Esophagus muscularis mucosa (tissue), 4 donors: ENCODE measurements at regions not wholly inside any gene's neighbourhood (a gene's known extent, or its start where the extent isn't known, plus 50 kb on each side); places are given as distances from the start of the nearest gene placed in this dataset.

Source experiments
- DNase-seq: peaks from one replicate; pipeline ENCODE4 v3.0.0-alpha.2; 2017; ENCODE audit errors: extremely low spot score
- H3K27ac ChIP-seq, 4 donors: fragments of 200-600 bp; sonication (generic); replicated peaks in 1 of 4; 1 replicate in 3 of 4; 2 replicates in 1 of 4; pipeline ENCODE4 v1.5.1; 2016 to 2019; ENCODE audit warnings: mild to moderate bottlenecking in 1 of 4
- H3K27me3 ChIP-seq, 4 donors: fragments of 200-600 bp; sonication (generic); one replicate each; pipeline versions ENCODE4 v1.5.1 to v1.6.0; 2016 to 2019
- H3K36me3 ChIP-seq, 4 donors: fragments of 200-600 bp; sonication (generic); one replicate each; pipeline ENCODE4 v1.5.1; 2016 to 2019
- H3K4me1 ChIP-seq, 4 donors: fragments of 200-600 bp; sonication (generic); one replicate each; pipeline ENCODE4 v1.5.1; 2016 to 2019
- H3K4me3 ChIP-seq, 4 donors: fragments of 200-600 bp; sonication (generic); 1 replicate in 2 of 4; 2 replicates in 2 of 4; pipeline ENCODE4 v1.5.1; 2016 to 2019; ENCODE audit warnings: mild to moderate bottlenecking in 4 of 4, moderate library complexity in 1 of 4
- H3K9me3 ChIP-seq, 4 donors: fragments of 200-600 bp; sonication (generic); 1 replicate in 3 of 4; 2 replicates in 1 of 4; pipeline ENCODE4 v1.5.1; 2016 to 2019
- CTCF ChIP-seq, 3 experiments: fragments of 200-600 bp in 2 of 3; fragments of 450-650 bp in 1 of 3; sonication (generic) in 2 of 3; IDR thresholded peaks; one replicate each; pipeline ENCODE4 v1.5.1; 2017 to 2019; ENCODE audit warnings: antibody characterized with exemption in 3 of 3, mild to moderate bottlenecking in 2 of 3, moderate library complexity in 1 of 3
- EP300 ChIP-seq: sonication (generic); formaldehyde crosslinking; IDR thresholded peaks from one replicate; pipeline ENCODE4 v1.6.1; 2017; ENCODE audit warnings: antibody characterized with exemption
- POLR2A ChIP-seq: fragments of 450-650 bp; IDR thresholded peaks from one replicate; pipeline ENCODE4 v1.6.1; 2017; ENCODE audit warnings: antibody characterized with exemption, moderate library complexity, mild to moderate bottlenecking, low read depth
- POLR2AphosphoS5 ChIP-seq, 2 donors: sonication (generic); formaldehyde crosslinking; IDR thresholded peaks; one replicate each; pipeline ENCODE4 v1.6.1; 2017; ENCODE audit warnings: antibody characterized with exemption in 2 of 2
- WGBS: methylation state at CpG from one replicate; pipeline ENCODE4 v1.1.5; 2018; 5-methylcytosine and 5-hydroxymethylcytosine counted together
- intact Hi-C: fragments of 100-400 bp; cut with DNase I; formaldehyde crosslinking; loops from one replicate; pipeline ENCODE4 v1.15.1; 2023

DNA sequence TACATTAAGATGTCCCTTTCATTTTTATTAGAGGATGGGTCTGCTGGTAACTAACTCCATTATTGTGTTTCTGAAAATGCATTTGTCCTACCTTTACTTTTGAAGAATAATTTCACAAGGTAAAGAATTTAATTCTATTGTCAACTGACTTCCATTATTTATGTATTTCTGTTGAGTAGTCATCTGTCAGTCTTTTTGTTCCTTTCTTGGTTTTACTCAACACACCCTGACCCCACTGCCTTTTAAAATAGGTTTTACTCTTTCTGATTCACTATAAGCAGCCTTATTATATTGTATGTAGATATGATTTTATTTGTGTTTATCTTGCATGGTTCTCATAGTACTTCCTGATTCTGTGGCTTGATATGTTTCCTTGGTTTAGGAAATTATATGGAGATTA is 237.5 kb downstream of the TGFB2 start:
- Histone ChIP-seq H3K4me1 (peaks cover 0 to 14% (median 12%) of the 10 kb centered on the region in 4 donors), H3K9me3 (no peaks in the 10 kb centered on the region), H3K36me3 (no peaks in the 10 kb centered on the region), H3K27ac (no peak overlapping the region), H3K27me3 (no peaks in the 10 kb centered on the region), H3K4me3 (no peak overlapping the region)
- TF ChIP-seq EP300 (no peak), POLR2AphosphoS5 (IDR thresholded peaks at IDR 0.05) (no peak), CTCF (IDR thresholded peaks at IDR 0.05) (no peak), POLR2A (no peak)
- intact Hi-C loops: no loop called here
- no peak for DNase-seq

DNA sequence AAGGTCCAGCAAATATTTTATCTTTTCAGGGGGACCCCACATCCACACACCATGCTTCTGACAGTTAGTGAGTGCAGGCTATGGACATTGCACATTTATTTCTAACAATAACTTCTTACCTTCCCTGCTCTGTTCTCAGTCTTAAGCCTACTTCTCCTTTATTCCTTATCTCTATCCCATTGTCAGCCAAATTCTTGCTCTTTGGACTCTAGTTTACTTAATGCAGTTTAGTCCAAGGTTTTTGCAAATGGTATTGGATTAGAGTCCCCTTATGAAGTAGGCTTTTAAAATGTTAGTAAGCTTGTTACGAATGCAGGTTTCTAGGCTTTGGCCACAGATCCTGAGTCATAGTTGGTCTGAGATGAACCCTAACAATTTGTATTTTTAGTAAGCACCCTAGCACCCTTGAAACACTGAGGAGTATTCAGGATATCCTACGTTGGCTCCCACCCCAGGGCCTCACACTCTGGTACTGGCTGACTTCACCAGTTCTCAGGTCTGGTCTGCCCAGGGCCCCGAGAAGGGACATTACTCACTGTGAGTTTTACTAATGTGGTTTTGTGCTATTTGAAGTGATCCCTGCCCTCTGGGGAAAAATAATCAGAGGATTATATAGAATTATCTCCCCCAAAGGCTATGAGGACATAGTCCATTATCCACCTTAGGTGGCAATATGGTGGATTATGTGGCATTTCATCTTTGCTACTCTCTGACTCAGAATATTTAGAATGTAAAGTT is 239.5 kb downstream of the TGFB2 start:
- WGBS: 46% methylated on average over 3 of the region's 3 CpGs
- Histone ChIP-seq H3K27me3 (no peaks in the 10 kb centered on the region), H3K9me3 (no peaks in the 10 kb centered on the region), H3K4me3 (no peak overlapping the region), H3K4me1 (peaks cover 0 to 25% (median 20%) of the 10 kb centered on the region in 4 donors), H3K27ac (no peak overlapping the region), H3K36me3 (no peaks in the 10 kb centered on the region)
- no peak for DNase-seq
- TF ChIP-seq POLR2A (no peak), EP300 (no peak)
- intact Hi-C loops: no loop called here

DNA sequence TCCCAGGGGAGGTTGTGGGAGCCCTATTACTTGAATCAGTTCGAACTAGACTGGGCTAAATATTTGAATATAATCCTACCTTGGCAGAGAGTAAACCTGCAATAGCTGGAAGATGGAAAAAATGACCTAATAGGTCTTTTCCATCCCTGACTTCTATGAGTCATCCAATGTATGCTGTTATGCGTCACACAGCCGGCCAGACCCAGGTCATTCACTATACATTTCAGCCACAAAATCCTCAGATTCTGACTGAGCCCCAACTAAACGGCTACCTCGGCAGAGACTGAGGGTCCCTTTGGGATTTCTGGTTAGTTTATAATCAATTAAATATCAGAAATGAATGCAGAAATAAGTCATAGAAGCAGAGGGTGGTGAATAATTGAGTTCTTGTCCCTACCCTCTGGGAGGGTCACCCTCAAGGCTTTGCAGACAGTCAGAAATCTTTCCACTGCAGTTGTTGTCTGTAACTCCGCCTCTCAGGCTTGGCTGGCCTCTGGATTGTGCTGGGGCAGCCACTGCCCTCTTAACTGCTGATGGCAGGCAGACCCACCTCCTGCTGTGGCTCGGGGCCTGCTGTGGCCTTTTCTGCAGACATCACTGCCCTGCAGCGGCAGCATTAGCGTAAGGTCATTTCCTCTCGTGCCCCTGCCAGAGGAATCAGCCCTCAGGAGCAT is 240.5 kb downstream of the TGFB2 start:
- no peaks in the 10 kb centered on the region for H3K27me3 ChIP-seq
- TF ChIP-seq POLR2AphosphoS5 (IDR thresholded peaks at IDR 0.05) (no peak), CTCF (IDR thresholded peaks at IDR 0.05) (no peak), POLR2A (no peak), EP300 (no peak)
- H3K36me3 ChIP-seq: no peaks in the 10 kb centered on the region
- no peak overlapping the region for H3K27ac ChIP-seq
- 33% methylated on average over 9 of the region's 10 CpGs for WGBS
- DNase-seq: no peak
- no peak overlapping the region for H3K4me3 ChIP-seq
- no peaks in the 10 kb centered on the region for H3K9me3 ChIP-seq
- intact Hi-C loops: no loop called here
- H3K4me1 ChIP-seq: peaks cover 0 to 25% (median 20%) of the 10 kb centered on the region in 4 donors

DNA sequence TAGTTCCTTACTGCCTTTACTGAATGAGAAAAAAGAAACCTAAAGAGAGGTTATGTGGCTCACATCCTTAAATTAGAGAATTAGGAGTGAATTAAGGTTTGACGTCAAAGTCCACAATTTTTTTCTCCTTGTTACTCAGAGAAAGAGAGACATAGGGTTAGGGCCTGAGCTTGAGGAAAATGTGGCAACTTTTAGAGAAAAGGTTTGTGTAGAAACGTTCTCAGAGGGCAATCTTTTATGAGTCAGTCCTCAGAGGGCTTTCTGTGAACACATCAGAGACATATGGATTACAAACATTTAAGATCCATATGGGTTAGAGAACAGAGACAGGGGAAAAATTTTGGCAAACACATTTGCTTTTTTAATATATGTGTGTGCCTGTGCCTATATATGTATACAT is 242.8 kb downstream of the TGFB2 start:
- TF ChIP-seq POLR2A (no peak), POLR2AphosphoS5 (IDR thresholded peaks at IDR 0.05) (no peak), EP300 (no peak), CTCF (IDR thresholded peaks at IDR 0.05) (no peak)
- DNase-seq: no peak
- H3K9me3 ChIP-seq: no peaks in the 10 kb centered on the region
- H3K4me1 ChIP-seq: peaks cover 0 to 25% (median 20%) of the 10 kb centered on the region in 4 donors
- H3K36me3 ChIP-seq: no peaks in the 10 kb centered on the region
- WGBS: 81% methylated on average over 2 of the region's 2 CpGs
- no peaks in the 10 kb centered on the region for H3K27me3 ChIP-seq
- H3K27ac ChIP-seq: no peak overlapping the region
- intact Hi-C loops: no loop called here
- H3K4me3 ChIP-seq: no peak overlapping the region

DNA sequence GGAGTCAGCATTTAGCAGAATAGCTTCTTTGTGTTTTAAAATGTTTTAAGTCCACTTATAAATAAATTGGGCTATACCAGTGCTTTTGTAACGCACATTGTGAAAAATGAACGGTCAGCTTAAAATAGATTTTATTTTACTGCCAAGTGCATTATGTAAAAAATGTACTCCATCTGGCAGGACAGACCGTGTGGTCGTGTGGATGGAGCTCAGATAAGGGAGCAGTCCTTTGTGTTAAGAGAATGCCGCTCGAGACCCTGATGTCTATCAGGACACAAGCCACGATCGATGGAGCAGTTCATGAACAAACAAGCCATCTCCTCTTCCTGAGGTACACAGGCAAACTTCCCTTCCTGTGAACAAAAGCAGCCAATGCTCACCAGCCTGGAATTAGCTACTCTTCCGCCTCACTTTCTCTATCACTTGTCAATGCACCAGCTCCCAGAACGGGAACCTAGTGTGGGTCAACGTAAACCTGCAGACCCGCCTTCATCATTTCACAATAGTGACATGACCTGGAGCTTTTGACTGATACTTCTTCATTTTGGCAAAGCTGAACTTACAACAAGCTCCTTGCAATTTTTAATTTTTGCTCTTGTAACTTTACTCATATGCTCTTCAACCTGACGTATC is 243.5 kb downstream of the TGFB2 start:
- intact Hi-C loops: no loop called here
- Histone ChIP-seq H3K9me3 (no peaks in the 10 kb centered on the region), H3K27ac (no peak overlapping the region), H3K4me1 (peaks cover 0 to 25% (median 20%) of the 10 kb centered on the region in 4 donors), H3K27me3 (no peaks in the 10 kb centered on the region), H3K4me3 (no peak overlapping the region), H3K36me3 (no peaks in the 10 kb centered on the region)
- 48% methylated on average over 13 of the region's 13 CpGs for WGBS
- no peak for DNase-seq
- TF ChIP-seq CTCF (IDR thresholded peaks at IDR 0.05) (no peak), POLR2A (no peak), POLR2AphosphoS5 (IDR thresholded peaks at IDR 0.05) (no peak), EP300 (no peak)
